ENCODE measurements at regions not wholly inside any gene's neighbourhood (a gene's known extent, or its start where the extent isn't known, plus 50 kb on each side); places are given as distances from the start of the nearest gene placed in this dataset.

GRCh38 chr18:7454429-7454828 lies 112.7 kb upstream of the PTPRM start:
- peaks cover 12% of the 10 kb centered on the region for H3K4me1 Mint-ChIP-seq (ENCODE audit: low read depth)
- H3K36me3 Mint-ChIP-seq (ENCODE audit: insufficient read depth): no peaks in the 10 kb centered on the region
- no peak for TF ChIP-seq CTCF (IDR thresholded peaks at IDR 0.05; ENCODE audit: unreplicated experiment)
- DNase-seq (ENCODE audit: low spot score, unreplicated experiment): no peak
- peaks cover 13% of the 10 kb centered on the region for H3K27me3 Mint-ChIP-seq
- no peak overlapping the region for H3K27ac Mint-ChIP-seq
- no peaks in the 10 kb centered on the region for H3K9me3 Mint-ChIP-seq (ENCODE audit: low read depth)
- H3K4me3 Mint-ChIP-seq (ENCODE audit: low read depth): no peak overlapping the region

GRCh38 chr18:7456376-7456775 lies 110.7 kb upstream of the PTPRM start:
- Mint-ChIP-seq H3K9me3 (ENCODE audit: low read depth) (no peaks in the 10 kb centered on the region), H3K4me3 (ENCODE audit: low read depth) (no peak overlapping the region), H3K4me1 (ENCODE audit: low read depth) (peaks cover 30% of the 10 kb centered on the region), H3K27me3 (peaks cover 13% of the 10 kb centered on the region), H3K27ac (no peak overlapping the region), H3K36me3 (ENCODE audit: insufficient read depth) (no peaks in the 10 kb centered on the region)
- DNase-seq (ENCODE audit: low spot score, unreplicated experiment): no peak
- no peak for TF ChIP-seq CTCF (IDR thresholded peaks at IDR 0.05; ENCODE audit: unreplicated experiment)

- Mint-ChIP-seq H3K9me3 (ENCODE audit: low read depth) (no peaks in the 10 kb centered on the region), H3K36me3 (ENCODE audit: insufficient read depth) (no peaks in the 10 kb centered on the region), H3K4me3 (ENCODE audit: low read depth) (no peak overlapping the region), H3K27ac (no peak overlapping the region), H3K27me3 (peaks cover 13% of the 10 kb centered on the region), H3K4me1 (ENCODE audit: low read depth) (peaks cover 30% of the 10 kb centered on the region)
- TF ChIP-seq CTCF (IDR thresholded peaks at IDR 0.05; ENCODE audit: unreplicated experiment): no peak
- DNase-seq (ENCODE audit: low spot score, unreplicated experiment): no peak
Measured at GRCh38 chr18:7457262-7457661, 109.9 kb upstream of the PTPRM start.

GRCh38 chr18:7458884-7459283 lies 108.2 kb upstream of the PTPRM start:
- no peak overlapping the region for H3K27ac Mint-ChIP-seq
- DNase-seq (ENCODE audit: low spot score, unreplicated experiment): no peak

GRCh38 chr18:7459851-7460770 lies 107.0 kb upstream of the PTPRM start:
- DNase-seq (ENCODE audit: low spot score, unreplicated experiment): no peak

More at GRCh38 chr18:7458884-7459283, 108.2 kb upstream of the PTPRM start:
- TF ChIP-seq CTCF (IDR thresholded peaks at IDR 0.05; ENCODE audit: unreplicated experiment): no peak
- Mint-ChIP-seq H3K9me3 (ENCODE audit: low read depth) (no peaks in the 10 kb centered on the region), H3K4me3 (ENCODE audit: low read depth) (no peak overlapping the region), H3K36me3 (ENCODE audit: insufficient read depth) (no peaks in the 10 kb centered on the region), H3K27me3 (peaks cover 5% of the 10 kb centered on the region), H3K4me1 (ENCODE audit: low read depth) (peaks cover 34% of the 10 kb centered on the region)

More at GRCh38 chr18:7459851-7460770, 107.0 kb upstream of the PTPRM start:
- no peak for TF ChIP-seq CTCF (IDR thresholded peaks at IDR 0.05; ENCODE audit: unreplicated experiment)
- Mint-ChIP-seq H3K9me3 (ENCODE audit: low read depth) (no peaks in the 10 kb centered on the region), H3K4me1 (ENCODE audit: low read depth) (peaks cover 39% of the 10 kb centered on the region), H3K27me3 (peaks cover 2% of the 10 kb centered on the region), H3K4me3 (ENCODE audit: low read depth) (no peak overlapping the region), H3K27ac (peak overlapping the region; percentile 11), H3K36me3 (ENCODE audit: insufficient read depth) (no peaks in the 10 kb centered on the region)

All from progenitor cell of endocrine pancreas (in vitro differentiated cells).